Suprapubic skin (tissue), 4 donors: ENCODE measurements at regions not wholly inside any gene's neighbourhood (a gene's known extent, or its start where the extent isn't known, plus 50 kb on each side); places are given as distances from the start of the nearest gene placed in this dataset.

Source experiments
- EP300 ChIP-seq: sonication (generic); formaldehyde crosslinking; IDR thresholded peaks from one replicate; pipeline ENCODE4 v1.6.1; 2017; ENCODE audit warnings: antibody characterized with exemption
- POLR2A ChIP-seq, 2 donors: fragments of 450-650 bp; IDR thresholded peaks; one replicate each; pipeline ENCODE4 v1.6.1; 2017; ENCODE audit warnings: antibody characterized with exemption in 2 of 2, mild to moderate bottlenecking in 2 of 2, moderate library complexity in 2 of 2
- POLR2AphosphoS5 ChIP-seq, 3 donors: sonication (generic); formaldehyde crosslinking; IDR thresholded peaks; one replicate each; pipeline ENCODE4 v1.6.1; 2017; ENCODE audit warnings: antibody characterized with exemption in 3 of 3
- TF ChIP-seq, protein P1 (sequence below), 2 donors: fragments of 200-600 bp in 1 of 2; fragments of 450-650 bp in 1 of 2; sonication (generic) in 1 of 2; IDR thresholded peaks; one replicate each; pipeline ENCODE4 v1.5.1; 2016 to 2019; ENCODE audit warnings: antibody characterized with exemption in 2 of 2, mild to moderate bottlenecking in 1 of 2, moderate library complexity in 1 of 2

DNA sequence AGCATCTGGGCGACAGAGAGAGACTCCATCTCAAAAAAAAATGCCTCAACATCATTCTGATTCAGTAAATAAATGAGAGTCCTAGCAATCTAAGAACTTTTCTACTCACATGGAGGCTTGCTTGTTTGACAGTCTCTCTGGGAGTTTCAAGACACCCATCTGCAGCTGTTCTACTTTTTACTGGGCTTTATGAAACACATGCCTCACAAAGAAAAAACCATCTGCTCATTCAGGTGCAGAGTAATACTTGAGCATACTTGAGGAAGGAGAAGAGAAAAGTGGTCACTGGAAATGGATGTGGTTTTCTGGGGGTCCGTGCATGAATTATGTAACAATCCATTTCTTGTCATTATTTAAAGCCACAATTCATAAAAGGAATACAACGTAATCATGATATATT, 87.1 kb upstream of the DDX53 start:
- no peak for TF ChIP-seq POLR2A (IDR thresholded peaks at IDR 0.05)
- TF ChIP-seq, protein P1, sequence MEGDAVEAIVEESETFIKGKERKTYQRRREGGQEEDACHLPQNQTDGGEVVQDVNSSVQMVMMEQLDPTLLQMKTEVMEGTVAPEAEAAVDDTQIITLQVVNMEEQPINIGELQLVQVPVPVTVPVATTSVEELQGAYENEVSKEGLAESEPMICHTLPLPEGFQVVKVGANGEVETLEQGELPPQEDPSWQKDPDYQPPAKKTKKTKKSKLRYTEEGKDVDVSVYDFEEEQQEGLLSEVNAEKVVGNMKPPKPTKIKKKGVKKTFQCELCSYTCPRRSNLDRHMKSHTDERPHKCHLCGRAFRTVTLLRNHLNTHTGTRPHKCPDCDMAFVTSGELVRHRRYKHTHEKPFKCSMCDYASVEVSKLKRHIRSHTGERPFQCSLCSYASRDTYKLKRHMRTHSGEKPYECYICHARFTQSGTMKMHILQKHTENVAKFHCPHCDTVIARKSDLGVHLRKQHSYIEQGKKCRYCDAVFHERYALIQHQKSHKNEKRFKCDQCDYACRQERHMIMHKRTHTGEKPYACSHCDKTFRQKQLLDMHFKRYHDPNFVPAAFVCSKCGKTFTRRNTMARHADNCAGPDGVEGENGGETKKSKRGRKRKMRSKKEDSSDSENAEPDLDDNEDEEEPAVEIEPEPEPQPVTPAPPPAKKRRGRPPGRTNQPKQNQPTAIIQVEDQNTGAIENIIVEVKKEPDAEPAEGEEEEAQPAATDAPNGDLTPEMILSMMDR (IDR thresholded peaks at IDR 0.05): no peak
- no peak for TF ChIP-seq EP300
- TF ChIP-seq POLR2AphosphoS5 (IDR thresholded peaks at IDR 0.05): no peak
